H9 (cell line): ENCODE measurements at regions not wholly inside any gene's neighbourhood (a gene's known extent, or its start where the extent isn't known, plus 50 kb on each side); places are given as distances from the start of the nearest gene placed in this dataset.

ENCODE experiments used
- DNase-seq: peaks from one replicate; pipeline ENCODE4 v3.0.0-alpha.2; 2017
- H2AFZ ChIP-seq: one replicate; pipeline ENCODE4 v1.6.1; 2013; ENCODE audit warnings: mild to moderate bottlenecking, low read length, control low read depth, moderate library complexity
- H2AK5ac ChIP-seq: 2 replicates; pipeline ENCODE4 v1.6.1; 2013; ENCODE audit warnings: low read length, control low read depth, mixed read lengths; ENCODE audit not compliant: insufficient read length
- H2BK120ac ChIP-seq: one replicate; pipeline ENCODE4 v1.6.1; 2013; ENCODE audit warnings: low read depth, mild to moderate bottlenecking, low read length, control low read depth, inconsistent platforms; ENCODE audit not compliant: poor library complexity, severe bottlenecking
- H2BK12ac ChIP-seq: 2 replicates; pipeline ENCODE4 v1.6.1; 2013; ENCODE audit warnings: low read length, control low read depth, mixed read lengths, low read depth; ENCODE audit not compliant: insufficient read length
- H2BK15ac ChIP-seq: 2 replicates; pipeline ENCODE4 v1.6.1; 2013; ENCODE audit warnings: low read depth, low read length, control low read depth
- H2BK20ac ChIP-seq: one replicate; pipeline ENCODE4 v1.6.1; 2013; ENCODE audit warnings: low read depth, mild to moderate bottlenecking, low read length, control low read depth, inconsistent platforms; ENCODE audit not compliant: poor library complexity, severe bottlenecking
- H2BK5ac ChIP-seq: 2 replicates; pipeline ENCODE4 v1.6.1; 2013; ENCODE audit warnings: low read length, control low read depth, mixed read lengths; ENCODE audit not compliant: insufficient read length
- H3K14ac ChIP-seq: 2 replicates; pipeline ENCODE4 v1.6.1; 2013; ENCODE audit warnings: low read length, control low read depth; ENCODE audit not compliant: insufficient read depth
- H3K18ac ChIP-seq: 2 replicates; pipeline ENCODE4 v1.6.1; 2013; ENCODE audit warnings: low read depth, mild to moderate bottlenecking, mixed read lengths, low read length, control low read depth; ENCODE audit not compliant: insufficient read length
- H3K23ac ChIP-seq: 2 replicates; pipeline ENCODE4 v1.6.1; 2013; ENCODE audit warnings: low read length, control low read depth, mixed read lengths, low read depth; ENCODE audit not compliant: insufficient read length
- H3K23me2 ChIP-seq: 2 replicates; pipeline ENCODE4 v1.6.1; 2013; ENCODE audit warnings: low read depth, mild to moderate bottlenecking, mixed read lengths, low read length, control low read depth; ENCODE audit not compliant: insufficient read length, poor library complexity, severe bottlenecking
- H3K27ac ChIP-seq: 2 replicates; pipeline ENCODE4 v1.5.1; 2013; ENCODE audit warnings: low read length, control low read depth, mixed read lengths, low read depth; ENCODE audit not compliant: insufficient read length
- H3K27me3 ChIP-seq: 2 replicates; pipeline ENCODE4 v1.6.1; 2013; ENCODE audit warnings: low read length, control low read depth, inconsistent platforms; ENCODE audit not compliant: insufficient read depth
- H3K4ac ChIP-seq: 2 replicates; pipeline ENCODE4 v1.6.1; 2013; ENCODE audit warnings: low read depth, mild to moderate bottlenecking, control low read depth, inconsistent platforms, low read length, moderate library complexity
- H3K4me1 ChIP-seq: 2 replicates; pipeline ENCODE4 v1.6.1; 2013; ENCODE audit warnings: low read length, control low read depth, inconsistent platforms; ENCODE audit not compliant: insufficient read depth
- H3K4me2 ChIP-seq: 2 replicates; pipeline ENCODE4 v1.6.1; 2013; ENCODE audit warnings: low read length, control low read depth, mixed read lengths; ENCODE audit not compliant: insufficient read length, insufficient read depth
- H3K56ac ChIP-seq: 2 replicates; pipeline ENCODE4 v1.6.1; 2013; ENCODE audit warnings: low read depth, mild to moderate bottlenecking, mixed read lengths, low read length, control low read depth; ENCODE audit not compliant: insufficient read length
- H3K79me1 ChIP-seq: 2 replicates; pipeline ENCODE4 v1.6.1; 2013; ENCODE audit warnings: low read depth, mild to moderate bottlenecking, moderate library complexity, low read length, control low read depth, inconsistent platforms; ENCODE audit not compliant: insufficient read depth, poor library complexity, severe bottlenecking
- H3K79me2 ChIP-seq: 2 replicates; pipeline ENCODE4 v1.6.1; 2013; ENCODE audit warnings: low read length, control low read depth, inconsistent platforms; ENCODE audit not compliant: insufficient read depth
- H3K9ac ChIP-seq: 2 replicates; pipeline ENCODE4 v1.6.1; 2013; ENCODE audit warnings: low read length, control low read depth, mixed read lengths; ENCODE audit not compliant: insufficient read length; ENCODE audit errors: extremely low read depth
- H3K9me3 ChIP-seq: one replicate; pipeline ENCODE4 v1.6.1; 2013; ENCODE audit warnings: low read depth, low read length, inconsistent platforms; ENCODE audit not compliant: control insufficient read depth
- H3T11ph ChIP-seq: one replicate; pipeline ENCODE4 v1.6.1; 2013; ENCODE audit warnings: mild to moderate bottlenecking, low read length, control low read depth, inconsistent platforms
- H4K20me1 ChIP-seq: one replicate; pipeline ENCODE4 v1.6.1; 2013; ENCODE audit not compliant: control insufficient read depth, insufficient read length, insufficient read depth
- H4K5ac ChIP-seq: 2 replicates; pipeline ENCODE4 v1.6.1; 2013; ENCODE audit warnings: low read depth, mild to moderate bottlenecking, mixed read lengths, low read length, control low read depth; ENCODE audit not compliant: insufficient read length
- H4K8ac ChIP-seq: replicated peaks from 2 replicates; pipeline ENCODE4 v1.6.1; 2013; ENCODE audit warnings: low read length, control low read depth, mixed read lengths, low read depth; ENCODE audit not compliant: insufficient read length
- H4K91ac ChIP-seq: 2 replicates; pipeline ENCODE4 v1.6.1; 2013; ENCODE audit warnings: low read depth, mild to moderate bottlenecking, moderate library complexity, mixed read lengths, low read length, control low read depth; ENCODE audit not compliant: insufficient read length
- H3K27ac Mint-ChIP-seq, 3 experiments: 2 replicates in 2 of 3; 3 replicates in 1 of 3; pipeline ENCODE4 v1.8.0; 2020 to 2021; ENCODE audit warnings: mixed read lengths in 3 of 3, mild to moderate bottlenecking in 1 of 3, moderate library complexity in 1 of 3
- H3K27me3 Mint-ChIP-seq: 2 replicates; pipeline ENCODE4 v1.8.0; 2021; ENCODE audit warnings: low read depth, mild to moderate bottlenecking, moderate library complexity, mixed read lengths
- H3K36me3 Mint-ChIP-seq, 3 experiments: 2 replicates in 2 of 3; 3 replicates in 1 of 3; pipeline ENCODE4 v1.8.0; 2020 to 2021; ENCODE audit warnings: low read depth in 3 of 3, mixed read lengths in 3 of 3; ENCODE audit not compliant: insufficient read depth in 1 of 3
- H3K4me1 Mint-ChIP-seq, 2 experiments: 2 replicates each; pipeline ENCODE4 v1.8.0; 2020; ENCODE audit warnings: mixed read lengths in 2 of 2
- H3K4me3 Mint-ChIP-seq, 2 experiments: 2 replicates in 1 of 2; 3 replicates in 1 of 2; pipeline ENCODE4 v1.8.0; 2020 to 2021; ENCODE audit warnings: mild to moderate bottlenecking in 2 of 2, mixed read lengths in 2 of 2, moderate library complexity in 1 of 2
- H3K9me3 Mint-ChIP-seq, 2 experiments: 2 replicates in 1 of 2; 3 replicates in 1 of 2; pipeline ENCODE4 v1.8.0; 2020; ENCODE audit warnings: mild to moderate bottlenecking in 2 of 2, mixed read lengths in 2 of 2, moderate library complexity in 1 of 2
- CTCF ChIP-seq: fragments of 200-600 bp; sonication (generic); conservative IDR thresholded peaks from 3 replicates; pipeline ENCODE4 v1.8.0; 2021; ENCODE audit warnings: antibody characterized with exemption, mild to moderate bottlenecking
- WGBS: extraction: QIAGEN DNeasy Blood & Tissue Kit; methylation state at CpG from one replicate; pipeline ENCODE4 v1.1.7; 2013; ENCODE audit warnings: missing lambda C conversion rate, low lambda C conversion rate, mixed read lengths; ENCODE audit not compliant: insufficient read length; ENCODE audit errors: extremely low coverage; 5-methylcytosine and 5-hydroxymethylcytosine counted together

GRCh38 chr17:52537421-52537820 lies 378.9 kb upstream of the CA10 start:
- Histone ChIP-seq H2BK120ac (no peak overlapping the region), H4K5ac (no peak overlapping the region), H3K9me3 (no peaks in the 10 kb centered on the region), H4K8ac (no peak overlapping the region), H3T11ph (no peak overlapping the region), H3K27me3 (no peaks in the 10 kb centered on the region), H3K4me1 (no peaks in the 10 kb centered on the region), H2BK20ac (no peak overlapping the region), H3K4me2 (no peak overlapping the region), H3K18ac (no peak overlapping the region), H4K91ac (no peak overlapping the region), H3K56ac (no peak overlapping the region), H2BK12ac (no peak overlapping the region), H3K9ac (no peak overlapping the region), H3K27ac (no peak overlapping the region), H3K79me2 (no peaks in the 10 kb centered on the region), H3K14ac (no peak overlapping the region), H3K23me2 (no peaks in the 10 kb centered on the region), H3K23ac (no peak overlapping the region), H2BK5ac (no peak overlapping the region), H2AFZ (no peak overlapping the region), H2AK5ac (no peak overlapping the region), H4K20me1 (no peaks in the 10 kb centered on the region), H3K79me1 (no peaks in the 10 kb centered on the region), H2BK15ac (no peak overlapping the region), H3K4ac (no peak overlapping the region)
- no peak for TF ChIP-seq CTCF
- no CpG with 5 or more reads among the region's 1 CpG for WGBS
- Mint-ChIP-seq H3K4me1 (no peaks in the 10 kb centered on the region), H3K4me3 (no peak overlapping the region), H3K9me3 (peaks cover 0 to 2% of the 10 kb centered on the region in 2 experiments; a peak in 2 of 5 replicates), H3K27ac (no peak overlapping the region), H3K27me3 (no peaks in the 10 kb centered on the region), H3K36me3 (peaks cover 0 to 2% (median 0%) of the 10 kb centered on the region in 3 experiments; a peak in 1 of 7 replicates)
- DNase-seq = no peak
